Kidney (tissue), 13 donors: ENCODE measurements at regions not wholly inside any gene's neighbourhood (a gene's known extent, or its start where the extent isn't known, plus 50 kb on each side); places are given as distances from the start of the nearest gene placed in this dataset.

ENCODE experiments used
- DNase-seq, 5 donors: peaks; one replicate each; pipeline ENCODE4 v3.0.0-alpha.2; 2013 to 2020
- FAIRE-seq: peaks from 2 replicates; lab custom pipeline; 2012; peaks lifted over from hg19 to GRCh38; lab: Jason Lieb, UNC
- H3K27ac ChIP-seq, 2 donors: one replicate each; pipeline ENCODE4 v1.7.0; 2013; ENCODE audit warnings: low read depth in 2 of 2, low read length in 2 of 2, inconsistent platforms in 1 of 2
- H3K27me3 ChIP-seq: one replicate; pipeline ENCODE4 v1.7.1; 2013; ENCODE audit warnings: low read length, inconsistent platforms; ENCODE audit not compliant: control insufficient read depth, insufficient read depth
- H3K36me3 ChIP-seq, 3 donors: one replicate each; pipeline versions ENCODE4 v1.7.0 to v1.7.1; 2013; ENCODE audit warnings: low read length in 3 of 3, control low read depth in 1 of 3, inconsistent platforms in 1 of 3; ENCODE audit not compliant: insufficient read depth in 3 of 3, control insufficient read depth in 2 of 3
- H3K4me1 ChIP-seq, 3 donors: one replicate each; pipeline versions ENCODE4 v1.7.0 to v1.7.1; 2013; ENCODE audit warnings: low read length in 3 of 3, inconsistent platforms in 1 of 3, low read depth in 1 of 3; ENCODE audit not compliant: control insufficient read depth in 2 of 3, insufficient read depth in 2 of 3
- H3K4me3 ChIP-seq, 3 donors: one replicate each; pipeline versions ENCODE4 v1.7.0 to v1.8.1; 2013; ENCODE audit warnings: low read length in 3 of 3, control low read depth in 1 of 3, inconsistent platforms in 1 of 3
- H3K9ac ChIP-seq, 3 donors: one replicate each; pipeline versions ENCODE4 v1.7.0 to v1.7.1; 2013; ENCODE audit warnings: low read length in 3 of 3, control low read depth in 1 of 3, inconsistent platforms in 1 of 3
- H3K9me3 ChIP-seq, 3 donors: one replicate each; pipeline versions ENCODE4 v1.7.0 to v1.7.1; 2013; ENCODE audit warnings: low read length in 3 of 3, control low read depth in 1 of 3, inconsistent platforms in 1 of 3; ENCODE audit not compliant: control insufficient read depth in 2 of 3, insufficient read depth in 1 of 3
- intact Hi-C: fragments of 100-400 bp; cut with DNase I; formaldehyde crosslinking; loops from one replicate; pipeline ENCODE4 v1.11.1; 2022
- TF ChIP-seq, protein P1 (sequence below): IDR thresholded peaks from 3 replicates; pipeline ENCODE4 v1.5.1; 2012; ENCODE audit warnings: mild to moderate bottlenecking, moderate library complexity, borderline replicate concordance; ENCODE audit not compliant: insufficient read depth; ENCODE audit errors: extremely low read depth
- donor health status: control.
- donor health status: control.
- donor health status: control.
- donor health status: control.
- donor health status: control.
- donor health status: DM: yes; HTN: yes; CAD: no.
- donor health status: Normal renal cell carcinoma (clear cell type).

DNA sequence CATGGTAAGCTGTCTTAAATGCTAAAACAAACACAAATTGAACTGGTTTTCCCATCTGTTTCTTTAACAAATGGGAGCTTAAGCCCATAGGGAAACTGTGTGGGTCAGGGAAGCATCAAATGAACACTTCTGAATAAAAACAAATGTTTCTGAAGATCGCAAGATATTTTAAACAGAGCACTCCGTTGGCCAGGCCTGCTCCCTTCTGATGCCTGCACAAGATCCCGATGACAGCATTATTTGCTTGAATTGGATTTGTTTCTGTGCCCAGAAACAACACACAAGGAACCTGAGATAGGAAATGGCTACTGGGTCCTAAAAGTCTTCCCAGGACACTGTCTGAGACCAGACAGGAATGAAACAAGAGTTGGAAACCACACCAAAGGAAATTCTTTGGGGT lies 425.8 kb upstream of the ZFHX3 start:
- no peak for FAIRE-seq
- no peak for DNase-seq
- H3K27me3 ChIP-seq, result no peaks in the 10 kb centered on the region
- intact Hi-C loops, result no loop called here
- H3K9me3 ChIP-seq, result no peaks in the 10 kb centered on the region
- H3K4me3 ChIP-seq, result no peak overlapping the region
- no peak overlapping the region for H3K9ac ChIP-seq
- H3K27ac ChIP-seq, result no peak overlapping the region
- H3K36me3 ChIP-seq, result no peaks in the 10 kb centered on the region
- H3K4me1 ChIP-seq, result no peaks in the 10 kb centered on the region
- TF ChIP-seq, protein P1, sequence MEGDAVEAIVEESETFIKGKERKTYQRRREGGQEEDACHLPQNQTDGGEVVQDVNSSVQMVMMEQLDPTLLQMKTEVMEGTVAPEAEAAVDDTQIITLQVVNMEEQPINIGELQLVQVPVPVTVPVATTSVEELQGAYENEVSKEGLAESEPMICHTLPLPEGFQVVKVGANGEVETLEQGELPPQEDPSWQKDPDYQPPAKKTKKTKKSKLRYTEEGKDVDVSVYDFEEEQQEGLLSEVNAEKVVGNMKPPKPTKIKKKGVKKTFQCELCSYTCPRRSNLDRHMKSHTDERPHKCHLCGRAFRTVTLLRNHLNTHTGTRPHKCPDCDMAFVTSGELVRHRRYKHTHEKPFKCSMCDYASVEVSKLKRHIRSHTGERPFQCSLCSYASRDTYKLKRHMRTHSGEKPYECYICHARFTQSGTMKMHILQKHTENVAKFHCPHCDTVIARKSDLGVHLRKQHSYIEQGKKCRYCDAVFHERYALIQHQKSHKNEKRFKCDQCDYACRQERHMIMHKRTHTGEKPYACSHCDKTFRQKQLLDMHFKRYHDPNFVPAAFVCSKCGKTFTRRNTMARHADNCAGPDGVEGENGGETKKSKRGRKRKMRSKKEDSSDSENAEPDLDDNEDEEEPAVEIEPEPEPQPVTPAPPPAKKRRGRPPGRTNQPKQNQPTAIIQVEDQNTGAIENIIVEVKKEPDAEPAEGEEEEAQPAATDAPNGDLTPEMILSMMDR, result no peak

DNA sequence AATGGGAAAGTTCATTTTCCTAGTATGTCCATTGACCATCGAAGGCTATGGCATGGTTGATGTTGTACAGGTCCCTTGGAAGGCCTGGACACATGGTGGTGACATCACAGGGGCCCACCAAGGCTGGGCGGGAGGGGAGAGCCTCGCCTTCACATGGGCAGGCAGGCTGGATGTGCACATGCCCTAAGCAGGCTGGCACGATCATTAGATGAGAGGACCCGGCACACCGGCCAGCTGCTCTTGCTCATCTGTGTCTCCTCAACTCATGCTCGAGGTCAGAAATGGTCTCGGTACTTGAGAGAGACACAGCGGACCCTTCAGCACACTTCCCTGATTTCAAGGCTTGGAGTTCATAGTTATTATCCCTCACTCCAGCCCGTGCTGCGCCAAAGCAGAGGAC lies 416.9 kb upstream of the ZFHX3 start:
- FAIRE-seq (no peak), DNase-seq (peak in 1 of 5 donors; percentile 66)
- Histone ChIP-seq H3K27ac (no peak overlapping the region), H3K36me3 (no peaks in the 10 kb centered on the region), H3K9ac (no peak overlapping the region), H3K9me3 (no peaks in the 10 kb centered on the region), H3K4me1 (no peaks in the 10 kb centered on the region), H3K27me3 (no peaks in the 10 kb centered on the region), H3K4me3 (no peak overlapping the region)
- TF ChIP-seq, protein P1, result no peak
- intact Hi-C loops, result no loop called here

DNA sequence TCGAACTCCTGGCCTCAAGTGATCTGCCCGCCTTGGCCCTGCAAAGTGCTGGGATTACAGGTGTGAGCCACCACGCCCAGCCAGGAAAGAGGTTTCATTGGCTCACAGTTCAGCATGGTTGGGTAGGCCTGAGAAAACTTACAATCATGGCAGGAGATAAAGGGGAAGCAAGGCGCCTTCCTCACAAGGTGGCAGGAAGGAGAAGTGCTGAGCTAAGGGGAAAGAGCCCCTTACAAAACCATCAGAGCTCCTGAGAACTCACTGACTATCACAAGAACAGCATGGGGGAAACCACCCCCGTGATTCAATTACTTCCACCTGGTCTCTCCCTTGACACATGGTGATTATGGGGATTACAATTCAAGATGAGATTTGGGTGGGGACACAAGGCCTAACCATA lies 411.7 kb upstream of the ZFHX3 start:
- TF ChIP-seq, protein P1, result no peak
- Histone ChIP-seq H3K9ac (no peak overlapping the region), H3K9me3 (no peaks in the 10 kb centered on the region), H3K4me3 (no peak overlapping the region), H3K27me3 (no peaks in the 10 kb centered on the region), H3K4me1 (no peaks in the 10 kb centered on the region), H3K27ac (no peak overlapping the region), H3K36me3 (no peaks in the 10 kb centered on the region)
- intact Hi-C loops, result no loop called here
- FAIRE-seq (no peak), DNase-seq (no peak)

DNA sequence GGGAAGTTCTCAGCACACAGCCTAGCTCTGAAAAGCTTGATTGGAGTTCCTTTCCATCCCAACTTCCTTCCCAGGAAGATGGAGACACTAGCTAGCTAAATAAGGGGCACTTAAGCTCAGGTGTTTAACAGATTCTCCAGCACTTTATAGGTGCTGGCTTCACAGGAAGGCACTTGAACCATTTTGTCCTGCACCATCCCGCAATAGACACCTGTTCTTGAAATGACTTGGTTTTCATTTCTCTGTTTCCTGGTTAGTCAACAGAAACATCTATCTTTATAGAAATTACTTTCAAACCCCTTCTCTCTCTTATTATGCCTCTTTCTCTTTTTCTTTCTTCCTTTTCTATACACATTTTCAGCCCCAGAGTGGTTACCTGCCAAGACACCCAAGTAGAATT lies 409.9 kb upstream of the ZFHX3 start:
- no peaks in the 10 kb centered on the region for H3K27me3 ChIP-seq
- H3K9me3 ChIP-seq, result no peaks in the 10 kb centered on the region
- no peak for FAIRE-seq
- intact Hi-C loops, result no loop called here
- no peak overlapping the region for H3K9ac ChIP-seq
- H3K36me3 ChIP-seq, result no peaks in the 10 kb centered on the region
- H3K4me1 ChIP-seq, result no peaks in the 10 kb centered on the region
- no peak overlapping the region for H3K4me3 ChIP-seq
- no peak for DNase-seq
- no peak overlapping the region for H3K27ac ChIP-seq
- TF ChIP-seq, protein P1, result no peak
